ENCODE measurements at regions not wholly inside any gene's neighbourhood (a gene's known extent, or its start where the extent isn't known, plus 50 kb on each side); places are given as distances from the start of the nearest gene placed in this dataset.

- Histone ChIP-seq H4K8ac (replicated peaks; ENCODE audit: insufficient read length, low read depth, low read length) (no peak overlapping the region), H3K79me1 (ENCODE audit: insufficient read depth, low read depth, low read length, poor library complexity, severe bottlenecking) (no peaks in the 10 kb centered on the region), H2AFZ (ENCODE audit: low read length) (no peak overlapping the region), H3K23ac (ENCODE audit: insufficient read length, low read depth, low read length) (no peak overlapping the region), H3K4ac (ENCODE audit: low read depth, low read length) (no peak overlapping the region), H3K27me3 (ENCODE audit: insufficient read depth, low read length) (no peaks in the 10 kb centered on the region), H3K4me2 (ENCODE audit: insufficient read depth, insufficient read length, low read length) (no peak overlapping the region), H3K56ac (ENCODE audit: insufficient read length, low read depth, low read length) (no peak overlapping the region), H3K4me1 (ENCODE audit: insufficient read depth, low read length) (no peaks in the 10 kb centered on the region; the same call in 1 of the 2 replicates), H4K5ac (ENCODE audit: insufficient read length, low read depth, low read length) (no peak overlapping the region), H2BK5ac (ENCODE audit: insufficient read length, low read length) (no peak overlapping the region), H3K14ac (ENCODE audit: insufficient read depth, low read length) (no peak overlapping the region), H3T11ph (ENCODE audit: low read length) (no peak overlapping the region), H3K9ac (ENCODE audit: extremely low read depth, insufficient read length, low read length) (no peak overlapping the region), H2BK120ac (ENCODE audit: low read depth, low read length, poor library complexity, severe bottlenecking) (no peak overlapping the region), H2BK12ac (ENCODE audit: insufficient read length, low read depth, low read length) (no peak overlapping the region), H2BK15ac (ENCODE audit: low read depth, low read length) (no peak overlapping the region), H3K9me3 (ENCODE audit: control insufficient read depth, low read depth, low read length) (no peaks in the 10 kb centered on the region), H3K18ac (ENCODE audit: insufficient read length, low read depth, low read length) (no peak overlapping the region), H3K27ac (ENCODE audit: insufficient read length, low read depth, low read length) (no peak overlapping the region), H2AK5ac (ENCODE audit: insufficient read length, low read length) (no peak overlapping the region), H4K91ac (ENCODE audit: insufficient read length, low read depth, low read length) (no peak overlapping the region), H3K79me2 (ENCODE audit: insufficient read depth, low read length) (no peaks in the 10 kb centered on the region), H3K23me2 (ENCODE audit: insufficient read length, low read depth, low read length, poor library complexity, severe bottlenecking) (no peaks in the 10 kb centered on the region), H2BK20ac (ENCODE audit: low read depth, low read length, poor library complexity, severe bottlenecking) (no peak overlapping the region), H4K20me1 (ENCODE audit: control insufficient read depth, insufficient read depth, insufficient read length) (no peaks in the 10 kb centered on the region)
- WGBS (ENCODE audit: extremely low coverage, insufficient read length, low lambda C conversion rate): no CpG with 5 or more reads among the region's 1 CpG
- TF ChIP-seq CTCF (conservative IDR thresholded peaks at IDR 0.05): no peak
- Mint-ChIP-seq H3K9me3 (peaks cover 21% of the 10 kb centered on the region in 2 experiments), H3K36me3 (ENCODE audit: insufficient read depth in 1 of 3, low read depth in 3 of 3) (peaks cover 7 to 32% (median 11%) of the 10 kb centered on the region in 3 experiments; a peak in 6 of 7 replicates), H3K27ac (peak overlapping the region in 2 of 3 experiments; percentile 1 to 15; a peak in 2 of 7 replicates), H3K4me1 (peaks cover 22 to 28% of the 10 kb centered on the region in 2 experiments), H3K27me3 (ENCODE audit: low read depth) (no peaks in the 10 kb centered on the region), H3K4me3 (no peak overlapping the region)
- no peak for DNase-seq
Measured at GRCh38 chr5:67748165-67748690, 467.3 kb upstream of the PIK3R1 start.
